Cardiac fibroblast (primary cell): ENCODE measurements at regions not wholly inside any gene's neighbourhood (a gene's known extent, or its start where the extent isn't known, plus 50 kb on each side); places are given as distances from the start of the nearest gene placed in this dataset.

Source experiments
- DNase-seq, 2 donors: peaks; one replicate each; pipeline versions ENCODE4 v3.0.0 to v3.0.0-alpha.2; 2010; ENCODE audit warnings: low read depth in 2 of 2
- H3K4me3 ChIP-seq, 2 donors: replicated peaks in 1 of 2; 1 replicate in 1 of 2; 2 replicates in 1 of 2; pipeline ENCODE4 v1.5.1; 2011; ENCODE audit warnings: low read depth in 2 of 2, low read length in 2 of 2, mild to moderate bottlenecking in 2 of 2, moderate library complexity in 1 of 2
- CTCF ChIP-seq: IDR thresholded peaks from one replicate; pipeline ENCODE4 v1.5.1; 2011; ENCODE audit warnings: low read depth, mild to moderate bottlenecking, low read length, inconsistent platforms

- H3K4me3 ChIP-seq: no peak overlapping the region
- no peak for TF ChIP-seq CTCF
- DNase-seq: no peak
Observed at GRCh38 chr5:126093041-126093440, 330.2 kb upstream of the GRAMD2B start.

- DNase-seq: no peak
- no peak overlapping the region for H3K4me3 ChIP-seq
- no peak for TF ChIP-seq CTCF
Observed at GRCh38 chr5:126093718-126094117, 329.5 kb upstream of the GRAMD2B start.

GRCh38 chr5:126094991-126095390, 328.2 kb upstream of the GRAMD2B start:
- H3K4me3 ChIP-seq: no peak overlapping the region
- no peak for DNase-seq
- no peak for TF ChIP-seq CTCF

- DNase-seq: no peak
Observed at GRCh38 chr5:126096442-126097006, 326.7 kb upstream of the GRAMD2B start.

GRCh38 chr5:126097876-126098275, 325.3 kb upstream of the GRAMD2B start:
- DNase-seq: no peak
- no peak overlapping the region for H3K4me3 ChIP-seq
- no peak for TF ChIP-seq CTCF

More at GRCh38 chr5:126096442-126097006, 326.7 kb upstream of the GRAMD2B start:
- TF ChIP-seq CTCF: no peak
- no peak overlapping the region for H3K4me3 ChIP-seq

GRCh38 chr5:126098330-126099017, 324.7 kb upstream of the GRAMD2B start:
- H3K4me3 ChIP-seq: no peak overlapping the region
- peak; percentile 29 to 48 for DNase-seq
- no peak for TF ChIP-seq CTCF
